ENCODE measurements at regions not wholly inside any gene's neighbourhood (a gene's known extent, or its start where the extent isn't known, plus 50 kb on each side); places are given as distances from the start of the nearest gene placed in this dataset.
"Not testable (repeated sequence)": the region's sequence is repeated elsewhere in the genome, so short reads cannot be mapped to it uniquely, and the experiment has no call there.

DNA sequence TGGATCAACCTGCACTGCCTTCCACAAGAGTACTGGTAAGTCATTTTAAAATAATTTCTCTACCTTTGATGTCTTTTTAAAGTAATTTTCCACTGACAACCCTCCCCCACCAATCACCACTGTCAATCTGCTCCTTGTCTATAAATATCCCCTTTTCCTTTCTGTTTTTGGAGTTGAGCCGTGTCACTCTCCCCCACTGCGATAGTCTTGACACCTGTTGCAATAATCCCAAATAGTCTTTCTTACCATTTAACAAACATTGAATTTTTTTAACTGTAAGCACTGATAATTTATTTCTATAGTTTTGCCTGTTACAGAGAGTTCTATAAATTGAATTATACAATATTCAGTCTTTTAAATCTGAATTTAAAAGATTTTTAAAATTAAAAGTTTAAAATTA lies 420.9 kb downstream of the COL11A1 start:
- FAIRE-seq = no peak
- no peak for DNase-seq (ENCODE audit: low spot score)

DNA sequence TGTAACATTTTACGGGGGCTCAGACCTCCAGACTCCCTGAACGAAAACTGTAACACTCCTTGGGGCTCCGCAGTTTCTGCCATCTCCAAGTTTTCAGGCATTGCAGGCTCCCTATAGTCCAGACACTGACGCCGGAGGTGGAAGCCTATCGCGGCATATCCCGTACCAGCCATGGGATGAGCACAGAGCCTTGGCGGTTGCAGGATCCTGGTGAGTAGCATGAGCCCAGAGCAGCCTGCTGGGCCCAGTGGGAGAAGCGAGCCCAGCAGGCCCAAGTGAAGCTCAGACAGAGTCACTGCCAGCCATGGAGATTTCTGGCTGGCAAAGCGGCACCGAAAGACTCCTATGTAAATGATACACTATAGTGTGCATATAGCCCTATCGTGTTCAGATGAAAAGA lies 446.8 kb downstream of the COL11A1 start:
- FAIRE-seq (no peak), DNase-seq (ENCODE audit: low spot score) (no peak)

DNA sequence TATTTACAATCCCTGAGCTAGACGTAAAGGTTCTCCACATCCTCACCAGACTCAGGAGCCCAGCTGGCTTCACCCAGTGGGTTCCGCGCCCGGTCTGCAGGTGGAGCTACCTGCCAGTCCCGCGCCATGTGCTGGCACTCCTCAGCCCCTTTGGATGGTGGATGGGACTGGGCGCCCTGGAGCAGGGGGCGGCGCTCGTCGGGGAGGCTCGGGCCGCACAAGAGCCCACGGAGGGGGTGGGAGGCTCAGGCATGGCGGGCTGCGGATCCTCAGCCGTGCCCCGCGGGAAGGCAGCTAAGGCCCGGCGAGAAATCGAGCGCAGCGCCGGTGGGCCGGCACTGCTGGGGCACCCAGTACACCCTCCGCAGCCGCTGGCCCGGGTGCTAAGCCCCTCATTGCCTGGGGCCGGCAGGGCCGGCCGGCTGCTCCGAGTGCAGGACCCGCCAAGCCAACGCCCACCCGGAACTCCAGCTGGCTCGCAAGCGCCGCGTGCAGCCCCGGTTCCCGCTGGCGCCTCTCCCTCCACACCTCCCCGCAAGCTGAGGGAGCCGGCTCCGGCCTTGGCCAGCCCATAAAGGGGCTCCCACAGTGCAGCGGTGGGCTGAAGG lies 448.3 kb downstream of the COL11A1 start:
- FAIRE-seq; DNase-seq (ENCODE audit: low spot score): not testable (repeated sequence)

DNA sequence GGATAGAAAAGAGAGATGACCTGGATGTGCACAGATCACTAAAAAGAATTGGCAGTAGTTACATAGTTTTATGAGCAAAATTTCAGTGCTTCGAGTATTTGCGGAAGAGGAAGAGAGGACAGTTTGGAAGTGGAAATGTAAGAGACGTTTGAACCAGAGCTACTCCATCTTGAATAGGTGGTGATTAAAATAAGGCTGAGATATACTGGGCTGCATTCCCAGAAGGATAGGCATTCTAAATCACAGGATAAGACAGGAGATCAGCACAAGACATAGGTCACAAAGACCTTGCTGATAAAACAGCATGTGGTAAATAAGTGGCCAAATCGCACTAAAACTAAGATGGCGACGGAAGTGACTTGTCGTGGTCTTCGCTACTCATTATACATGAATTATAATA lies 453.3 kb downstream of the COL11A1 start:
- no peak for DNase-seq (ENCODE audit: low spot score)

DNA sequence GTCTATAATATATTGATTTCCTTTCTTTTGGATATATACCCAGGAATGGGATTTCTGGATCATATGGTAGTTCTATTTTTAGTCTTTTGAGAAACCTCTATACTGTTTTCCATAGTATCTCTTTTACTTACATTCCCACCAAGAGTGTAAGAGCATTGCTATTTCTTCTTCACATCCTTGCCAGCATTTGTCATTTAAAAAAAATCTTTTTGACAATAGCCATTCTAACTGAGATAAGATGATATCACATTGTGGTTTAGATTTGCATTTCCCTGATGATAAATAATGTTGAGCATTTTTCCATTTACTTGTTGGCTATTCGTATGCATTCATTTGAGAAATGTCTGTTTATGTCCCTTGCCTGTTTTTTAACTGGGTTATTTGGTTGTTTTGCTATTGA lies 467.4 kb downstream of the COL11A1 start:
- DNase-seq (ENCODE audit: low spot score) = no peak
- no peak for FAIRE-seq

More for the DNA sequence above, 453.3 kb downstream of the COL11A1 start:
- no peak for FAIRE-seq

DNA sequence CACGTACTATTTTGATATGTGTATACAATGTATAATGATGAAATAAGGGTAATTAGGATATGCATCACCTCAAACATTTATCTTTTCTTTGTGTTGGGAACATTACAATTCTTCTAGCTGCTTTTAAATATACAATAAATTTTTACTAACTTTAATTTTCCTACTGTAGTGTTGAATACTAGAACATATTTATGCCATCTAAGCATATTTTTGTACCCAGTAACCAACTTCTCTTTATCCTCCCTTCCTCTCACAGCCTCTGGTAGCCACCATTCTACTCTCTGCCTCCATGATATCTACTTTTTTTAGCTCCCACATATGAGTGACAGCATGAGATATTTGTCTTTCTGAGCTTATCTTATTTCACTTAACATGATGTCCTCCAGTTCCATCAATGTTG lies 468.0 kb downstream of the COL11A1 start:
- DNase-seq (ENCODE audit: low spot score) = no peak
- FAIRE-seq = no peak

DNA sequence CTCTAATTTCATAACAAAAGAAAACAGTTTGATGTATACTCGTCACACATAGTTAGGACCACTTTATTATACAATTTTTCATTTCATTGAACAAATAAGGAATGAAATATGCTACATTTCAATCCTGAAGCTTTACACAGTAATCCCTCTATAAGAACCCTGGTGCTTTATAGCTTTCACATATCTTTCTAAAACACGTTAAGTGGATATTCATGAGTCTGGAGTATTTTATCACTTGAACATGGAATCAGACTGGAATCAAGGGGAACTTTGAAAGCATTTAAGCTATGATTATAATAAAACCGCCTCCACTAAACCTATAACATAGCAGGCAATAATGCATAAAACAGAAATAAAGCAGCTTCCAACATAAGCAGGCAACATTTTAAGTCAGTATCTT lies 476.6 kb downstream of the COL11A1 start:
- FAIRE-seq (no peak), DNase-seq (ENCODE audit: low spot score) (no peak)

DNA sequence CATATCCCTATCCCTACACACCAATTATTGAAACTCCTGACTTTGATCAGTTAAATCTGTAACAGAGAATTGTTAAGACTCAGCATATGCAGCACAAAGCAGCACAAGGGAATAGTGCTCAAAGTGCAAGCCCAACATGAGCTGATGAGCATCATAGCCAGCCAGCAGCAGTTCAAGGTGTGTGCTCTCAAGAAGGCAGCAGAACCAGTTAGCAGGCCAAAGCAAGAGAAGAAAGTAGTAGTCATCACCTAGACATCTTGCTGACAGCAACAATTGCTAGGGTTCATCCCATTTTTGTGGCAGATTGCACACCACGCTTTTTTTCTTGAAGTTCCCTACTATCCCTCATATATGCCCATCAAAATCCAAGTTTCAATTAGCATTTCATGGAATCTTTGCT lies 478.3 kb downstream of the COL11A1 start:
- FAIRE-seq (no peak), DNase-seq (ENCODE audit: low spot score) (no peak)

DNA sequence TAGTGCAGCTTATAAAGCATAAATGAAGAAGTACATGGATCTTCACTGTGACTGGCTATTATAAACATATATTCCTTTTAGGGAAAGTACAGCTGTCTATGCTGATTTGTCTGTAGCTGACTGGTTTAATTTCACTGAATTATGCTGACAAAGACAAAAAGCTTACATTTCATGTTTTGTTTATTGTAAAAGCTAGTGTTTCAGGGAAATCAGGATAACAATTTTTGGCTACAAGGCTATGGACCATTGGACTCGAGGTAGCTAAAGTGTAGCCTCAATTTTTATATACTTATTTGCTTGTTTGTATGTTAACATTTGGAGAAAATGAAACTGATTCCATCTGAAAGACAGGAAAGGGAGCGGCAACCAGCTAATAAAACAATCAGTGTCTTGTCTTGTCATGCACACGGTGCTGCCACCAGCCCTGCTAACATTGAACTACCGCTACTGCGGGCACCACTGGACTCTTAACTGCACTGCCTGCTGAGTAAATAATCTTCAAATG lies 480.2 kb downstream of the COL11A1 start:
- no peak for DNase-seq (ENCODE audit: low spot score)

DNA sequence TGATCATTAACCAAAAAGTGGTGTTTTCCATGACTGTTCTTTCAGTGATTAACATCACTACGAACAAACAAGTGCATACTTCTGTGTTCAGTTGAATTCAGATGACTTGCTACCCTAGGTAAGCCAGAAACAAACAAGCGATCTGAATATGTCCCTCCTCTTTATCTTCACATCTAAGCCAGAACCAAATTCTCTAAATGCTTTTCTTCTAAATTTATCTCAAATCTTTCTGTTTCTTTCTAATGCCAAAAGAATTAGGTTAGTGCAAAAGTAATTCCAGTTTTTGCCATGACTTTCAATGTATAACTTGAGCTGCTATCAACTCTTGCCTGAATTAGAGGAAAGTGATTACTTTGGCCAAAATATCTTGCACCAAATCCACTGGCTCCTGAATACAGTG lies 481.2 kb downstream of the COL11A1 start:
- FAIRE-seq (no peak), DNase-seq (ENCODE audit: low spot score) (no peak)

More for the DNA sequence above, 480.2 kb downstream of the COL11A1 start:
- no peak for FAIRE-seq

DNA sequence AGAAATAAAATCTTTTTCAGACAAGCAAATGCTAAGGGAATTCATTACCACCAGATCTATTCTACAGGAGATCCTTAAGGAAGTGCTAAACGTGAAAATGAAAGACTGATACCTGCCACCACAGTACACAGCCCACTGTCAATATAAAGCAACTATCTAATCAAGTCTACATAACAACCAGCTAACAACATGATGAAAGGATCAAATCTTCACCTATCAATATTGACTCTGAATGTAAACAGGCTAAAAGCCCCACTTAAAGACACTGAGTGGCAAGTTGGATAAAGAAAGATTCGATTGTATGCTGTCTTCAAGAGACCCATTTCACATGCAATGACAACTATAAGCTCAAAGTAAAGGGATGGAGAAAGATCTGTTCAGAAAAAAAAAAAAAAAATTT lies 492.4 kb downstream of the COL11A1 start:
- DNase-seq (ENCODE audit: low spot score) (no peak), FAIRE-seq (no peak)

DNA sequence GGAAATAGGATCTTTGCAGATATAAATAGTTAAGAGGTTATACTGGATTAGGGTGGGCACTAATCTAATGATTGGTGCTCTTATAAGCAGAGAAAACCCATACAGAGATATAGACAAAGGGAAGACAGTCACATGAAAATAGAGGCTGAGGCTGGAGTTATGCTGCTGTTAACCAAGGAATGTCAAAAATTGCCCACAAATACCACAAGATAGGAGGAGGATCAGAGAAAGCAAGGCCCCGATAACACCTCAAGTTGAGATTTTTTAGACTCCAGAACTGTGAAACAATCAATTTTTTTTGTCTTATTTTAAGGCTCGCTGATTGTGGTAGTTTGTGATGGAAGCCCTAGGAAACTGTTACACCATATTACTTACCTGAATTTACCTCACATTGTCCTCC lies 513.2 kb downstream of the COL11A1 start:
- FAIRE-seq = peak; percentile 81
- DNase-seq (ENCODE audit: low spot score) = peak; percentile 57

DNA sequence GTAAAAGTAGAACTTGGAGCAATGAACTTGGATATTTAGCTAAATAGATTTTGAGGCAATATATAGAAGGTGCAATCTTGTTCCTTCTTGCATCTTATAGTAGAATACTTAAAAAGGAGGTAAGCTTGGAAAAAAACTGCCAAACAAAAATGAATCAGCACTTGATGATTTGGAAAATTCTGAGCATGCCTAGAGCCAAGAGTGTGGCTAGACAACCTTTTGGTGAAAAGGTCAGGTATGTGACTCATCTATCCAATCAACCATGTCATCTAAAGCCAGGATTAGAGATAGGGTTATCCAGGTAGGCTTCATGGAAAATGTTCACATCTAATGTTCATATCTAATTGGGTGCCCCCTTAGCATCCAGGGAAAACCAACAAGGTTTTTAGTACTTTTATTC lies 515.0 kb downstream of the COL11A1 start:
- DNase-seq (ENCODE audit: low spot score) = peak; percentile 78
- FAIRE-seq = peak; percentile 93

DNA sequence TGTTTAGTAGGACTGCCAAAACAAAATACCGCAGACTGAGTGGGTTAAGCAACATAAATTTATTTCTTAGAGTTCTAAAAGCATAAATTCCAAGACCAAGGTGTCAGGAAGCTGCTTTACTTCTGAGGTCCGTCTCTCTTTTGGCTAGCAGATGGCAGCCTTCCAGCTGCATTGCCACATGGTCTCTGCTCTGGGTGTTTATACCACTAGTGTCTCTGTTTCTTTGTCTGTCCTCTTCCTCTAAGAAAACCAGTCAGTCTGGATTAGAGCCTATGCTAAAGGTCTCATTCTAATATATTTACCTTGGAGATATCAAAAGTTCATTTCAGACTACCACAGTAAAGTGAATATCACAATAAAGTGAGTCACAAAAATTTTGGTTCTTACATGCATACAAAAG lies 519.8 kb downstream of the COL11A1 start:
- FAIRE-seq = no peak
- no peak for DNase-seq (ENCODE audit: low spot score)

DNA sequence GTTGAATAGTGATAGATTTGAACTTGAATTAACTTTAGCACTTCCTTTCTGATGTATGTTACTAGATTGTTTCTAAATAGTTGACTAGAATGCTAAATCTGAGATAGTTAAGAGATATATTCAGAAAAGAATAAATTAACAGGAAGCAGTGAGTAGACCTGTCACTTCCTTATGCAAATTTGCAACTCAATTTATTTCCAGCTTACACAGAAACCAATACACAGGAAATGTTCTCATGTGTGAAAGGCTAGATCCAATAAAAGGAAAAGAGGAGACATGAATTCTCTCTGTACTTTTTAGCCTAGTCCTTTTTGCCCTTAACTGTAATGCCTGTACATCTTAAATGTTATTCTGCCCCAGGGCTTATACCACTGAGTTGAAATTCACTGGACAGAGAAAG lies 522.3 kb downstream of the COL11A1 start:
- no peak for DNase-seq (ENCODE audit: low spot score)
- FAIRE-seq = no peak

DNA sequence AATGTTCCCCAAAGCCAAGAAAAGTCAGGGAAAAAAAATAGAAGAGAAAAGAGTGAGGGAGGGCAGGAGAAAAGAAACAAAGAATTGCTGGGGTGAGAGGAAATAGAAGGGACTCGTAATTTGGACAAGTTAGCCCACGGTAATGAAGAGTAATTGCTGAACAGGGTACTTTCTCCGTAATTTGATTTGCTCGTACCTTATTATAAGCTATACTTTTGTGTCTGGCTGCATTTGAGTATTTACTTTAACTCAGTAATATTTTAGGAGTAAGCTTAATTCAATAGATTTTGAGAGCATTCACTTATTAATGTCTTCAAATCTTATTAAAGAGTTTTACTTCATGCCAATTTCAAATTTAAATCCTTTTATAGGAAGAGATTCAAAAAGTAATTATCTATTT lies 527.5 kb downstream of the COL11A1 start:
- DNase-seq (ENCODE audit: low spot score) = no peak
- FAIRE-seq = peak; percentile 2

DNA sequence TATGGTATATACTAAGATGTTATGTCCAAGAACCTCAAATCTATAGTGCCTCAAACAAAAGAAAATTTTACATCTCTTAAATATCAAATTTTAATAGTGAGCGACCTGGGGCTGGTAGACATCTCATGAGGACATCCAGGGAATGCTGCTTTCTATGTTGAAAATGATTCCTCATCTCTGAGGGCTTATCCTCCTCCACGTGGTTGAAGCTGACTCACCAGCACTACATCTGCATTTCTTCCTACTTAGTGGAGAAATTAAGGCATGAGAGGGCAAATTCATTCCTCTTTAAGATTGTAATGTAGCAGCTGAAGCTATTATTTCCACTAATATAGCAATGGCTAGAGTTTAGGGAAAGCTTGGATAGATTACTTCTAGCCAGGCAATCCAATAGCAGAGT lies 529.5 kb downstream of the COL11A1 start:
- FAIRE-seq (no peak), DNase-seq (ENCODE audit: low spot score) (no peak)

DNA sequence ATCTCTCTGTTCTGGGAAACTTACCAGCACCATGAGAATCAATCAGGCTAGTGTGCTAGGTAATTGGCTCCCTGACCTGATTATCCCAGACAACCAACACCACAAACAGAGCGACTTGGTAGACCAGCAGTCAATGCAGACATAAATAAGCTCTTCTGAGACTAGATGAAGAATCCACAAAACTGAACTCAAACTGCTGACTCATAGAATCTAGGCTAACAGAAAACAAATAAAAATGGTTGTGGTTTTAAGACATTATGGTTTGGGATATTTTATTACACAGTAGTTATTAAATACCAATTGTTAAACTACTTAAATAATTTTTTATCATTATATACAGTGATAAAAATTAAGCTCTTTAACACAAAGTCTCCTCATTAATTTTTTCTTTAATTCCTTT lies 535.7 kb downstream of the COL11A1 start:
- no peak for DNase-seq (ENCODE audit: low spot score)

DNA sequence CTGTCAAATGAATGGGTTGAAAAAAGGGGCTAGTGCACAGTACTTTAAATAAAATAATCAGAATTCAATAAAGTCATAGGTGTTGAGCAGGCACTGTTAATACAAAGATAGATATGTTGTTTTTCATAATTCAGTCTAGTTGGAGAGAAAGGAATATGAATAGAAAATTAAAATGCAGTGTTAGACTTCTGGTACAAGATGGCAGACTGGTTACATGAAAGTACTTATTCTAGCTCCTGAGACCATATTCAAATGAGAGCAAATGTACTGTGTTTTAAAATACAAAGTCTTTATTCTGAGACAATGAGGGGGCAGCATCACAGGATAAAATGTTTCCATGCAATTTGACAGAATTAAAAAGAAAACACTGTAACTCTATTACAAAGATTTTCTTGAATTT lies 542.1 kb downstream of the COL11A1 start:
- FAIRE-seq (no peak), DNase-seq (ENCODE audit: low spot score) (no peak)

More for the DNA sequence above, 535.7 kb downstream of the COL11A1 start:
- peak; percentile 21 for FAIRE-seq

DNA sequence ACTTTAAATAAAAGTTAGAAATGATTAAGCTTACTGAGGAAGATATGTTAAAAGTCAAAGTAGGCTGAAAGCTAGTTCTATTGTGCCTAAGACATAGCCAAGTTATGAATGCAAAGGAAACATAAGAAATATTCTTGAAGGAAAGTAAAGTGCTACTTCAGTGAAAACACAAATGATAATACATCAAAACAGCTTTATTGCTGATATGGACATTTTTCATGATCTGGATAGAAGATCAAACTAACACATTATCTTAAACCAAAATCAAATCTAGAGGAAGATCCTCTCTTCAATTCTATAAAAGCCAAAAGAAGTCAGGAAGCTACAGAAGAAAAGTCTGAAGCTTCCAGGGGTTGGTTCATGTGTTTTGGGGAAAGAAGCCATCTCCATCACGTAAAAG lies 545.9 kb downstream of the COL11A1 start:
- no peak for FAIRE-seq

DNA sequence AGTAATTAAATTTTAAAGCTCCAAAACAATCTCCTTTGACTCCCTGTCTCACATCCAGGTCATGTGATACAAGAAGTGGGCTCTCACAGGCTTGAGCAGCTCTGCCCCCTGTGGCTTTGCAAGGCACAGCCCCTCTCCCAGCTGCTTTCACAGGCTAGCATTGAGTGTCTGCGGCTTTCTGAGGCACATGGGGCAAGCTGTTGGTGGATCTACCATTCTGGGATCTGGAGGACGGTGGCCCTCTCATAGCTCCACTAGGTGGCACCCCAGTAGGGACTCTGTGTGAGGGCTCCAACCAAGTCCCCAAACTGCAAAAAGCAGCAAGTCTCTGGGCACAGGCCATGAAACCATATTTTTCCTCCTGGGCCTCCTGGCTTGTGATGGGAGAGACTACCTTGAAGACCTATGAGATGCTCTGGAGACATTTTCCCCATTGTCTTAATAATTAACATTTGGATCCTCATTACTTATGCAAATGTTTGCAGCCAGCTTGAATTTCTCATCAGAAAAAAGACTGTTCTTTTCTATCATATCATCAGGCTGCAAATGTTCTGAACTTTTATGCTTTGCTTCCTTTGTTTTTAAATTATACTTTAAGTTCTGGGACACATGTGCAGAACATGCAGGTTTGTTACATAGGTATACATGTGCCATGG lies 554.1 kb upstream of the OLFM3 start:
- FAIRE-seq = no peak
- peak; percentile 14 for DNase-seq (ENCODE audit: low spot score)

More for the DNA sequence above, 545.9 kb downstream of the COL11A1 start:
- DNase-seq (ENCODE audit: low spot score) = no peak

DNA sequence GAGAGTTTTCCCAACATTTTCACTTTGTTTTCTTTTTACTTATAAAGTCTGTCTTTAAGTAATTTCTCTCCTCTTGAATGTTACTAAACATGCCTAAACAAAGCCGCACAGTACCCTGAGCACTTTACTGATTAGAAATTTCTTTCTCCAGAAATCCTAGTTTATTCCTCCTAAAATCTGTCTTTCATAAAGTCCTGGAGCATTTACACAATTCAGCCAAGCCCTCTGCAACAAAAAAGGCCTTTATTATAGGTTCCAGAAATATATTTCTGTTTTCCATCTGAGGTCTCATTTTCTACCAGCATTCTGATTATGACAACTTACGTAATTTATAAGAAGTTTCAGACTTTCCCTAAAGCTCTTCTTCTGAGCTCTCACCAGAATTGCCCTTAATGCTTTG lies 549.5 kb upstream of the OLFM3 start:
- FAIRE-seq (no peak), DNase-seq (ENCODE audit: low spot score) (no peak)

DNA sequence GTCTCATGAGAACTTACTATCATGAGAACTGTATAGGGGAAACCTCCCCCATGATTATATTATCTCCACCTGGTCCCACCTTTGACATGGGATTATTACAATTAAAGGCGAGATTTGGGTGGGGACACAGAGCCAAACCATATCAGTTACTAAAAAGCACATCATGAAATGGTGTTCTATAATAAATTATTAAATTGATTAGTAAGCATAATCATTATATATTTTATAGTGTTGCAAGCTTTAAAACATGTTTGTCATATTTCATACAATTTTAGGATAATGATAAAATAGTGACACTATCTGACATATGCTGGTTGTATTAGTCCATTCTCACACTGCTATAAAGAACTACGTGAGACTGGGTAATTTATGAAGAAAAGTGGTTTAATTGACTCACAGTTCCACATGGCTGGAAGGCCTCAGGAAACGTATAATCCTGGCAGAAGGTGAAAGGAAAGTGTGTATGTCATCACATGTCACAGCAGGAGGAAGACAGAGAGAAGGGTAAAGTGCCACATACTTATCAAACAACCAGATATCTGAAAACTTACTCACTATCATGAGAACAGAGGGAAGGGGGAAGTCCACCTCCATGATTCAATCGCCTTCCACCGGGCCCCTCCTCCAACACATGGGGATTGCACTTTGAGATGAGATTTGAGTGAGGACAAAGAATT lies 539.2 kb upstream of the OLFM3 start:
- FAIRE-seq = peak; percentile 51
- peak; percentile 85 for DNase-seq (ENCODE audit: low spot score)
